ENCODE measurements at regions not wholly inside any gene's neighbourhood (a gene's known extent, or its start where the extent isn't known, plus 50 kb on each side); places are given as distances from the start of the nearest gene placed in this dataset.
"Not testable (repeated sequence)": the region's sequence is repeated elsewhere in the genome, so short reads cannot be mapped to it uniquely, and the experiment has no call there.

DNA sequence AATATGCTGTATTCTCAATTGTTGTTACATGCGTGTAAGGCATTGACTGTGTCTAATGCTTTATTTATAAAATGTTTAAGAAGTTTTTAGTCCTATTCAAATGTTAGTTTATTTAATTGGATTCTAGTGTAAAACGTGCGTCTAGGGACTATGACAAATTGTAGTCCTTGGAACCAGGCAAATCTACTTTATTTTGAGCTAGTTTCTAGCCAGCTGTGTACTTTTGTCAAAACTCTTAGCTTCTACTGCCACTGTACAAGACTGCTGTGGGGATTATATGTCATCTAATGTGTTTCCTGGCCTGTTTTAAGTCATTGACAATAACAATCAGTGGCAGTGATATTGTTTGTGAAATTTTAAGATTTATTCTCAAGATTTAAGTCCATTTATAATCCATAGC, 220.5 kb upstream of the SEMA3D start:
- DNase-seq: no peak

DNA sequence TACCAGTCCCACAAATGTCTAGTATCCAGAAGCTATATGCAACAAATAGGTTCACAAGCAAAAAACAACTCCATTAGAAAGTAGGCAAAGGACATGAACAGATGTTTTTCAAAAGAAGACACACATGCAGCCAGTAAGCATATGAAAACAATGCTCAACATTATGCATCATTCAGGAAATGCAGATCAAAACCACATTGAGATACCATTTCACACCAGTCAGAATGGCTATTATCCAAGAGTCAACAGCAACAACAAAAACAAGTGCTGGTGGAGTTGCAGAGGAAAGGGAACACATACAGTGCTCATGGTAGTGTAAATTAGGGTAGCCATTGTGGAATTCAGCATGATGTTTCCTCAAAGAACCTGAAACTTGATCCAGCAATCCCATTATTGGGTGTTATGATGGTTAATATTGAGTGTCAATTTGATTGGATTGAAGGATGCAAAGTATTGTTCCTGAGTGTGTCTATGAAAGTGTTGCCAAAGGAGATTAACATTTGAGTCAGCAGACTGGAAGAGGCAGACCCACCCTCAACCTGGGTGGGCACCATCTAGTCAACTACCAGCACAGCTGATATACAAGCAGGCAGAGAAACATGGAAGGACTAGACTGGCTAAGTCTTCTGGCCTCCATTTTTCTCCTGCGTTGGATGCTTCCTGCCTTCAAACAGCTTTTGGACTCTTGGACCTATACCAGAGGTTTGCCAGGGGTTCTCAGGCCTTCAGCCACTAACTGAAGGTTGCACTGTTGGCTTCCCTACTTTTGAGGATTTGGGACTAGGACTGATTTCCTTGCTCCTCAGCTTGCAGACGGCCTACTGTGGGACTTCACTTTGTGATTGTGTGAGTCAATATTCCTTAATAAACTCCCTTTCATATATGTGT, 218.4 kb upstream of the SEMA3D start:
- no peak for DNase-seq

DNA sequence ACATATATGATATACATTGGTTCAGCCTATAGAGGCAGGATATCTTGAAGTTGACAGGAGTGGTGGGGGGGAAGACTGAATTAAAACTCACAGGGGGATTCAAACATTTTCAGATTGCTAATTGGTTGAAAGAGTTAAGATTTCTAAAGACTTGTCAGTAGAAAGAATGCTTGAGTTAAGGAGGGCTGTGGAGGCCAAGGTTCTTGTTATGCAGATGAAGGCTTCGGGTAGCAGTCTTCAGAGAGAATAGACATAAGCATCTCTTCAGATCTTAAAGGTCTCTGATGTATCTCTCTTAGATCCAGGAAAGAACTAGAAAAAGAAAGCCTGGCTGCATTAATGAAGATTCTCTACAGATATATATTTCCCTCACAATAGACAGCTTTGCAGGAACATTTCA, 209.8 kb upstream of the SEMA3D start:
- DNase-seq: no peak

DNA sequence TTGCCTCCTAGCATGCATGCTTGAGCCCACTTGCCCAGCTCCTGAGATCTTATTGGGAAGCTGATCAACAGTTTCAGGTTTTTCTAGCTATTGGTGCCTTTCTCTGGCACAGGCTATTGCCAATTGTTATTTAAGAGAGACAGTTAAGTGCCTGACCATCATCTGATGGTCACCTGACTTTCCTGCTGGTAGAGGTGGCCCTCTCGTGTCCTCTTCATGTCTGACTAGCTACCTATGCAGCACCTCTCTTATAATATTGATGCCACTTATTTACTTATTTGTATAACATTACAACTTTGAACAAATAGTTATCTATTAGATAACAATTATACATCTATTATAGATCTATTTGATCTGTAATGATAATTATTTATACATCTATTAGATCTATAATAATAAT, 205.9 kb upstream of the SEMA3D start:
- DNase-seq: no peak

DNA sequence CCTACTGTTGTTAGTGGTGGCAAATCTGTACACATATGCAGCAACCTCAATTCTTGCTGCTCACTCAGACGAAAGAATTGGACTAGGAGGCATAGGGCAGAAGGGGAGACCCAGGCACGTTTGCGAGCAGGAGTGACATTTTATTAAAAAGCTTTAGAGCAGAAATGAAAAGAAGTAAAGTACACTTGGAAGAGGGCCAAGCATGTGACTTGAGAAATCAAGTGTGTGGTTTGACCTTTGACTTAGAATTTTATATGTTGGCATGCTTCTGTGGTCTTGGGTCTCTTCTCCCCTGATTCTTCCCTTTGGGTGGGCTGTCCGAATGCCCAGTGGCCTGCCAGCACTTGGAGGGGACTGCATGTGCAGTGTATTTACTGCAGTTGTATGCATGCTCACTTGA, 205.5 kb upstream of the SEMA3D start:
- DNase-seq: no peak

DNA sequence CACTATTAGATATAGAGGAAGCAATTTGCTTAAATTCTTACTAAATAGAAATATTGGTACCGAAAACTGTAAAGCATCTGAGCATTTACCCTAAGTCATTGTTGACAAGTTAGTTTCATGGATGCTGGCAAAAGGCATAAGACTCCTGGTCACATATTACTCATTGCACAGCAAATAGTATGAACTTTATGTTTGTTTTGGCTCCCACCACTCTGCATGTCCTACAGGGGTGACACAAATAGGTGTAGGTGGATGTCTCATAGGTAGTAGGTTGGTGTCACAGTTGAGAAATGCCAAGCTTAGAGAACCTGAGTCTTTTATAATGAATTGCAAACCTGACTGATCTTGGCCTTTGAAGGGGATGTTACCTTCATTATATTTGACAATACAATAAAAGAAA, 199.6 kb upstream of the SEMA3D start:
- no peak for DNase-seq

DNA sequence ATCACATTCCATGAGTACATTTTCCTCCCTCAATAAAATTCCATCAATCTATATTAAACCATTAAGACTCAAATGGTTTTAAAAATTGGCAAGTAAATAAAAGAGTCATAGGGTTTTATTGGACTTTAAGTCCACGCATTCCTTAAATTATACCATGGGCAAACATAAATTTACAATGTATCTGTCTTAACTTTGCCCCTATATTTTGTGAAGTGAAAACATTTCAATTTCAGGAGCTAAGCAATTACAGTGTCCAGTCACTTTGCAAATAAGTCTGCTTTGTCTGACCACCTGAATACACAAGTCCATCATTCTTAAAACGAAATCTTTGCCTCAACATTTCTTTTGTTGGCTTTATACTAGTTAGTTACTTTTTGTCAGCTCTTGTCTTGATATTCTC, 197.5 kb upstream of the SEMA3D start:
- DNase-seq: no peak

DNA sequence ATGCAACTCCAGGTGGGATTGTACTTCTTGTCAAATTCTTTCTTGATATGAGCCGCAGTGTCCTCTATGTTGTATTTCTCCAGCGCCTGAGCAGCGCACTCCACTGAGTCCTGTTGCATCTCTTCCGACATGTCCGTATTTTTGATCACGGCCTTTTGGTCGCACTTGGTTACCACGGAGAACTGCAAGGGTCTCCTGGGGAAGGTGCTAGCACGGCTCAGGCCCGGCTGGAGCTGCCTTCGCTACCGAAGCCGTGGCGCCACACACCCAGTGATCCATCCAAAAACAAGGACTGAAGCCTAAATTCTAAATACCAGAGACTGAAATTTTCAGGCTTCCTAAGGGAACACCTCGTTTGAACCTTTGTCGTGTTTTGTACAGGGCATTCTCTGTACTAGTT, 194.4 kb upstream of the SEMA3D start:
- no peak for DNase-seq

DNA sequence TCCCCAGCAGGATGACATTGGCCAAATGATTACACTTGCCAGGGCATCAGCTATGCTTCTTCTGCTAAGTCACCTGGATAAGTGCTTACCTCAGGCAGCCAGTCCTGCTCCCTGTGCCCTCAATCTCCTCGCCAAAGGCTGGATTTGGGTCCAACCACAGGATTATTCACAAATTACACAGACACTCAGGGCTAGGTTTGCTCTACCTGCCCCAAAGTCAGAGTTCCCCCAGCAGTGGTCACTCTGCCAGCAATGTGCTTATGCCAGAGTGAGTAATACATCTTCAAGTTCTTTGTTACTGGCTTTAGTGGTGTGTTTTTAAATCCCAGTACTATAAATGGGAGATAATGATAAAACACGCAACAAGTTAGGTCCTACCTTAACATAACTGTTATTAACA, 189.7 kb upstream of the SEMA3D start:
- no peak for DNase-seq

DNA sequence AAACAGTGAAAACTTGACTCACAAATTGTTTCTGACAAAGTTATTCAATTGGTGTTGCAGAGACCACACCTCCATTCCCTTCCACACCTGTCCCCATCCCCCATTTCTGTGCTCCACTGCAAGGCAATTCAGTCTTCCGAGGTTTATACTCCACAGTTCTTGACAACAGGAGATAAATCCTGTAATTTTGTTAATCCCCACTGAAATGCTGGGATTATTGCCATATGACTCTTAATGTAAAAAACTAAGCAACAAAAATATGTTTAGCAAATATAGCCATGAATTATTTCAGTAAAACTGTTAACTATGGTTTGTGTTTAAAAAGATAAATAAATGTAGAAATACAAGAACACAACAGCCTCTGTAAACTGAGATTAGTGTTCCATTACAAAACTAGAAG, 170.1 kb upstream of the SEMA3D start:
- no peak for DNase-seq

DNA sequence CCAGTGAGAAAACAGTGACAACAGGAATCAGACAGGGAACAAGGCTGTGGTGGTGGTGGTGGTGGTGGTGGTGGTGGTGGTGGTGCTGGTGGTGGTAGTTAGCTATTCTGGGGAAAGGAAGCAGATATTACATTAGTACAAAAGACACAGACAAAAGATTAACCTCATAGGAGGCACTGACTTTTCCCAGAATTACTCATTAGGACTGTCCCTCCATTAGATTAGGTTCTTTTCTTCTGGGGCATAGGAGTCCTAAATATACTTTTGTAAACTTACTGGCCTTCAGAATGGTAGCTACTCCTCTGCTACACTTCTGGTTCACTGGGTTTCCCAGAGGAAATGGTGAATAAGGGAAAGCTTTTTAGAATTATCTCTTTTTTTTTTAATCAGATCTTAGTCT, 156.6 kb upstream of the SEMA3D start:
- DNase-seq: no peak

DNA sequence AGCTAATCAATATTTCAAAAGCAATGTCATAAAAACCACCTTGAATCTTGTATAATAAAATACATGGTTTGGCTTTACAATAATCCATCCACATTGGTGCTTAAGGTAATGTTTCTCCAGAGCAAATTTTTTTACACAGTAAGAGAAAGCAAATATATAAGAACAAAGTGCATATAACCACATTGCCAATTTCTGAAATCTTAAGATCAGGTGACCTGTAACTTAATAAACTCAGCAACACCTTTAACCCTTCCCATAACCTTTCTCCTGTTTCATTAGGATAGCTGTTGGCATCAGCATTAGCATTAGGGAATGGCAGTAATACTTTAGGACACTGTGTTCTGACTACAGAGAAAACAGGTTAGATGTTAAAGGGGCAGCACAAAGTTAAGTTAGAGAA, 155.9 kb upstream of the SEMA3D start:
- DNase-seq: no peak

DNA sequence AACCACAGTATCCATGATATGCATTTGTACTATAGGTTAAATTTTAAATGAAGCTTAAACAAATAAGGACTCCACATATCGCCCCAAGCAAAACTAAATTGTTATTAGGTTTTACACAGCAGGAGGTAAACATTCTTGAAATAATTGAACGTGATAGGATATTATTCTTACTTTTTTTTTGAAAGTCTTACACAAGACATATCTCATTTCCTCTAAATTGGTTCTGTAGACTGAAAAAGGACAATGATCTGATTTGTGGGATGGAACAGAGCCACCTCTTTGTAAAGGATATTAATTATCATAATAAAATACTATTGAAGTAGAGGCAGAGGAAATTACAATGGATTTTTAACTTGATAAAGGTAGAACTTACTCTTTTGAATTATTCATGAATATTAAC, 155.1 kb upstream of the SEMA3D start:
- DNase-seq: no peak

DNA sequence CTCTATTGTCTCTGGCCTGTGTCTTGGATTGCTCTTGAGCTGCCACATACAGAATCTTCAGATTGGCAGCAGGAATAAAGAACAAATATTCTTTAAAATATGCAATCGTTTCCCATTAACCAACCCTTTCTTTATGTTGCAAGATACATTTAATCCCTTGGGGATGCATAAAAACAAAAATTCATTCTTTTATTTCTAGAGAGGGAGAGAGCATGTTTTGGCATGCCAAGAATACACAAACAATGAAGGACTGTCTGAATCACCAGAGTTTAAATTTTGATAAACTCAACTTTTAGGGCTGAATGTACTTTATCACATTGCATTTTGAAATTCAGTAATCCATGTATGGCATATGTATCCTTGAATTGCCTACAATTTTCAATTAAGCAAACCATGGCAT, 154.3 kb upstream of the SEMA3D start:
- DNase-seq: no peak

DNA sequence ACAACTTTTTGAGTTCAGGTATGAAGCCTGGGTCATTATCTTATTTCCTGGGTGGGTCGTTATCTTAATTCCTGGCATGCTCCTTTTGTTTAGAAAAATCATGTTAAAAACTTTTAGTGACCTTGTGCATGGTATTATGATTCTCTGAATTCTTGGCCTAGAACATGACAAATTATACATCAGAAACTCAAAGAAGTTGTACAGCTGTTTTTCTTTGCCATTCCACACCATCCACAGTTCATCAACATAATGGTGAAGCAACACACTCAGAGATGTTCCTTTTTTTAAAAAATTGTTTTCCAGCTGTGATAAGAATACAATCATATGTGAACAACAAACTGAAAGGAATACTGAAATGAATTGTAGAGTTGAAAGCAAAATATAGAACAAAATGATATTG, 149.2 kb upstream of the SEMA3D start:
- no peak for DNase-seq

DNA sequence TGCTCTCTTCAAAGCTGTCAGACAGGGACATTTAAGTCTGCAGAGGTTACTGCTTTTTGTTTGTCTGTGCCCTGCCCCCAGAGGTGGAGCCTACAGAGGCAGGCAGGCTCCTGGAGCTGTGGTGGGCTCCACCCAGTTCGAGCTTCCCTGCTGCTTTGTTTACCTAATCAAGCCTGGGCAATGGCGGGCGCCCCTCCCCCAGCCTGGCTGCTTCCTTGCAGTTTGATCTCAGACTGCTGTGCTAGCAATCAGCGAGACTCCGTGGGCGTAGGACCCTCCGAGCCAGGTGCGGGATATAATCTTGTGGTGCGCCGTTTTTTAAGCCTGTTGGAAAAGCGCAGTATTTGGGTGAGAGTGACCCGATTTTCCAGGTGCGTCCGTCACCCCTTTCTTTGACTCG, 148.3 kb upstream of the SEMA3D start:
- not testable (repeated sequence) for DNase-seq

DNA sequence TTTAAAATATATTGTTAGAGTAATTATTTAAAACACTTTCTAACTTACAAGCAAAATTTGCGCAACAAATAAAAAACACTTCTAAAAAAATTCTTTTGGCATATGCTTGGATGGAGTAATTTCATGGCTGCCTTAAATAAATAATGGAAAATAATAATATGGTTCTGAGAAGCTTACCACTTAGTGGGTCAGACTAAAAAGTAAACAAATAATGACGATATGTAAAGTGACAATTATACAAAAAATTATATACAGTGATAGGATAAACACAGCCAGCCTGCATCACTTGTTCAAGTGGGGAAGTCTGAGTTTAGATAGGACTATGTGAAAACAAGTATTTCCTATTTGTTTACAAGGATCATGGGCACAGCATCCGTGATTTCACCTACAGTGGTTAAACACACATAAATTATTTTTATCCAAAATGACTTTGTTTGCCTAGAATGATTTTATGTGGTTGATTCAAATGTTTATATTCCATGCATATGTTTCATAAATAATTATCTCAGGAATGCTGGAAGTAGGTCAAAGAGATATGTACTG, 141.7 kb upstream of the SEMA3D start:
- DNase-seq: no peak

DNA sequence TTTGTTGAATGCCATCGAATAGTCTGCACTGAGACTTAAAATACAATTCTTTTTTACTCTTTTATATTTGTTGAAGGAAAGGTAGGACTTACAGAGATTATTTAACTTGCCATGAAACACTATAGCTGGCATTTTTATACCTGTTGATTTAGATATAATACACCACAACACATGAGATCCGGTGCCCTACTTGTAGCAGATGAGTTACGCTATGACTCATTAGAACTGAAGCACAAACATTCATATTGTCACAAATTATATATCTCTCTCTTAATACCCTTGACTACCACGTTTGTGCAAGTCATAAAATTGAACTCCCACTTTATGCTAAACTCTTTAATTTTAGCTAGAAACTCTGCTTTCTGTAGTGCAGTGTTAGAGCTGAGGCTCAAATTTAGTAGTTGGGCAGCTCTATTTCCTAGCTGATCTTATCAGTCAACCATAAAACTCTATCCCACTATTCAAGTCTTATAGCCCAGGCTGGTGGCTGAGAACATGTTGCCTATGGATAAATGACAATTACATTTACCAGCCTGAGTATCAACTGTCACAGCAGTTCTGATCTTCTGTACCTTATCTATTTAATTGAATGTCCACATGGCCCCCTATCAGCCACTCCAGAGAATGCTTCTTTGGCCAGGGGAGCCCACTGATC, 137.4 kb upstream of the SEMA3D start:
- no peak for DNase-seq

DNA sequence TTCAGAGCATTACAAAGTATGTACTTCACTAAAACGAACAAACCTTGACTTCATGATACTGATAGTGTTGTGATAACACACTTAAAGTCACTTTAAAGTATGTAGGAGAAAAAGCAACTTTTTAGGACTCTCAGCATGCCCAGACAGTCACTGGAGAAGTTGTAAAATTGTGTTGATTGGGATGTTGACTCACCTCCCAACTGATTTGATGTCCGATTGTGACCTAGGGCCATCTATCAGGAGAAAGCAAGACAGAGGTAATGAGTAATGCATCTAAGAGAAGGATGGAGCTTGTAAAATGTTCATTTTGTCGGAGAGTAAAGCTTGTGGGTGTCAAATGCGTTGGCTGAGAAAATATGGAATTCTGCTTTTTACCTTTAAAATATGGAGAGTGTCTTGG, 135.4 kb upstream of the SEMA3D start:
- DNase-seq: no peak

DNA sequence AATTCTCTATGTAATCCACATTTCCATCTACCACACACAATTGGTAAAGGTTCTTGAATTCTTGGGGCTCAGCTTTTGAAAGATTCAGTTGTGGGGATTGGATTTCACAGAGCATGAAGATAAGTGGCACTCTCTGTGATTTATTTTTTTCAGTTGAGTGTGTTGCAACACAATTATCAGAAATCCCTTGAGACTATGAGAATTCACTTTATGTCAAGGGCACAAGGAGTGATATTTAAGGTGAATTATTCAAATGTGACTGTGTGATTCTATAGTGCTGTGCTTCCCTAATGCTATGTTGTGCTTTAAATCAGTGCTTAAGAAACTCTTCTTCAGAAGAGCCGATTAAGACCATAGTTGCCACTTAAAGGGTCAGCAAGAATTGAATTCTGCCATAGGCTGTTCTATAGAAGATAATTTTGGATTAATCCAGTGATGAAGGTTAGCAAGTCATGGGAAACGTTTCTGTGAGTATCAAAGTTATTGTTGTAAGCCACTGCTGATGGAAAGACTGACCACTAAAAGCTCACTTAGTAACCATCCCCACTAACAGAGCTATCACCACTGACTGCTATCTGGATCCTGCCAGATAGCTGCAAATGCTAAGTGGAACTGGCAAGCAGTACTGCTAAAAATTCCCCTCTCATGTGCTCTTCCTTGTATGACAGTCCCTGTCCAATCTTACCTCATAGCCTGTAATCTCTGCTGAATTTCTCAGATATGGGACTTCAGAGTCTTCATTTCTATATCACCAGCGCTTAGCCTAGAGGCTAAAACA, 134.0 kb upstream of the SEMA3D start:
- no peak for DNase-seq

DNA sequence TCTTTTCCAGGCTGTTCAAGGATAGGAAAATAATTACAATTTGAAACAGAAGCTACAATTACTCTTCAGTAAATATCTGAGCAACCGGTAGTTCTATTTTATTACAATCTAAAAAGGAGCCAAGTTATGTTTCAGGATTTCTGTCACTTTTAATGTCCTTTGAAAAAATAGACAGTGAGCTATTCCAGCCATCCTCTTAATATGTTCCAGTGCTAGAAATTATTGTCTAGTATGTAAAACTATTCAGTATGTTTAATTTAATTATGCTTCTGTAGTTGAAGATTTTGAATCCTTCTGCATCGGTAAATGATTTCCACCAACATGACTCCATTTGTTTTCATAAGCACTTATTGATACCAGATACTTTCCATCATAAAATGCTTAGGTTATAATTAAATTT, 129.6 kb upstream of the SEMA3D start:
- no peak for DNase-seq

DNA sequence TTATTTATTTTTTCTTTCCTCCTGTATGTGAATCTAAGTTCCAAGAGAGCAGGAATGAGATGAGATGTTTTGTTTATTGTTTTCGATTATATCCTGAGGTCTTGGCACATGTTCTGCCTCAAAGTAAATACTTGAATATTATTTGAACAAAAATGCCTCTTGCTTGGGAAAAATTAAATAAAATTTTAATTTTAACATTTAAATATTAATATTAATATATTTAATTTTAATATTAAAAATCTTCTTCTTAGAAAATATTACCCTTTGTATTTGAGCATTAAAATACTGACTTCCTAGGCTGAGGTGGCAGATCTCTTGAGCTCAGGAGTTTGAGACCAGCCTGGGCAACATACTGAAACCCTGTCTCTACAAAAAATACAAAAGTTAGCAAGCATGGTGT, 123.4 kb upstream of the SEMA3D start:
- DNase-seq: no peak

DNA sequence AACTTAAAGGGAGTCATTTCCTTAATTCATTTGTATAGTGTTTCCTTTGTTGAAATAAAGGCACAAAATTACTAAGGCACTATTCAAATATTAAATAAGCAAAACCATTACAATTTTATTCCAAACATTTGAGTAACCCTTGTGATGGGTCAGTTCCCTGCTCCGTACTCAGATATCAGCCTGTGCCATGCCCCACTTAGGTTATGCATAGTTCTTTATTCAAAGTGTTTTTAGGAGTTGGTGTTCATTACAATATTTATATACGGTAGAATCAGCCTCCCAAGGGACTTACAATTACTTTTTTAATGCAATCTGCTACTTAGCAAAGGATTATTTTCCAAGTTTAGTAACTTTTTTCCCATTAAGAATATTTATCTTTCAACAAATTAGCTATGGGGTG, 119.3 kb upstream of the SEMA3D start:
- DNase-seq: no peak
